ENCODE measurements at regions not wholly inside any gene's neighbourhood (a gene's known extent, or its start where the extent isn't known, plus 50 kb on each side); places are given as distances from the start of the nearest gene placed in this dataset.

DNA sequence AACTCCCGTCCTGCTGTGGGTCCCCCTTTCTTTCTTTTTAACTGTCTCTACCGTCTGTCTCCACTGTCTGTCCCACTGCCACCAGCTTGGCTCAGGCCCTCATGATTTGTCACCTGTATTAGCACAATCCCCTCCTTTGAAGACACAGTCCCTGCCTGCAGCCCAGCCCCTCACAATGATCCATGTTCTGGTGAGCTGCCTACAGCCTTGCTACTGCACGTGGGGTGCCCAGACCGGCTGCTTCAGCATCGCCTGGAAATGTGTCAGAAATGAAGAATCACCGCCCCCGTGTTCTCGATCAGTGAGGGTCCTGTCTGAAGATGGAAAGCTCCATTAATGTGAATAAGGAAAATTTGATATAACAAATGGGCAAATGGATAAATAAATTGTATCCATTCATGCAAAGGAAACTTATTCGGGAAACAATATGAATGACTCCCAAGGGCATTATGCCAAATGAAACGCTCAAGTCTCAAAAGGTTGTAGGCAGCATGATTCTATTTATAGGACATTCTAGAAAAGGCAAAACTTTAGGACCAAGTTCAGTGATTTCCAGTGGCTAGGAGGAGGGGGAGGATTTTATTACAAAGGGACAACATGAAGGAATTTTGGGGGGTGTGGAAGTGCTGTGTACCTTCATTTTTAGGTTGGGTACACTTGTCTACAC lies 59.4 kb upstream of the CD83 start:
- no peaks in the 10 kb centered on the region for H3K36me3 Mint-ChIP-seq (ENCODE audit: low read depth)
- ATAC-seq (replicated peaks) = no peak
- H3K4me3 Mint-ChIP-seq = no peak overlapping the region
- H3K9me3 Mint-ChIP-seq = no peaks in the 10 kb centered on the region
- H3K4me1 Mint-ChIP-seq = no peaks in the 10 kb centered on the region
- no peak overlapping the region for H3K27ac Mint-ChIP-seq
- peaks cover 29% of the 10 kb centered on the region for H3K27me3 Mint-ChIP-seq

- Mint-ChIP-seq H3K27me3 (peaks cover 29% of the 10 kb centered on the region), H3K27ac (no peak overlapping the region), H3K9me3 (no peaks in the 10 kb centered on the region), H3K4me3 (no peak overlapping the region), H3K36me3 (ENCODE audit: low read depth) (no peaks in the 10 kb centered on the region), H3K4me1 (no peaks in the 10 kb centered on the region)
- ATAC-seq (replicated peaks) = no peak
Observed at GRCh38 chr6:14058735-14059134, 58.8 kb upstream of the CD83 start.

DNA sequence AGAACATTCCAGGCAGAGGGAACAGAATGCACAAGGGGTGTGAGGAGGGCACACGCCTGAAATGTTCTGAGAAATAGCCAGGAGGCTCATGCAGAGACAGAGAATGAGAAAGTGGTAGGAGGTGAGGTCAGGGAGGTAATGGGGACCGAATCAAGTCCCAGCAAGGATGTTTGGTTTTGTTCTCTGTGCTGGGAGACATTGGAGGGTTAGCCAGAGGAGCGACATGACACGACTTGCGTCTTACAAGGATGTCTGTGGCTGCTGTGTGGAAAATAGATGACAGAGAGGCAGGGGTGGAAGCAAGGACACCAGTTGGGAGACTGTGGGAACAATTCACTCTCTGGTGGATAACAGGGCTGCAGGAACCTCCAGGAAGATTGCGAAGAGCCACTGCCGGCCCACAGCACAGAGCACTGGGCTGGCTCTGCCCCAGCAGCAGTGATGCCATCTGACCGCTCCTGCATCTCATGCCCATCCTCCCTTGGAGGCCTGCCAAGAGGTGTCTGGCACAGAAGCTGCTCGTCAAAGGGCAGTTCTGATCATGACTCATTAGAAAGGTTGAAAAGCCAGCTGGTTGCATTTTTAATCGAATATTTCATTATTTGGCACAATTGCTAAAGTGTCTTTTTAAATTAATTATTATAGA lies 57.7 kb upstream of the CD83 start:
- no peaks in the 10 kb centered on the region for H3K9me3 Mint-ChIP-seq
- peaks cover 29% of the 10 kb centered on the region for H3K27me3 Mint-ChIP-seq
- H3K4me1 Mint-ChIP-seq = no peaks in the 10 kb centered on the region
- H3K36me3 Mint-ChIP-seq (ENCODE audit: low read depth) = no peaks in the 10 kb centered on the region
- H3K27ac Mint-ChIP-seq = no peak overlapping the region
- ATAC-seq (replicated peaks) = no peak
- no peak overlapping the region for H3K4me3 Mint-ChIP-seq

GRCh38 chr6:14060971-14061370 lies 56.6 kb upstream of the CD83 start:
- H3K4me1 Mint-ChIP-seq = no peaks in the 10 kb centered on the region
- H3K36me3 Mint-ChIP-seq (ENCODE audit: low read depth) = no peaks in the 10 kb centered on the region

GRCh38 chr6:14061643-14062042 lies 55.9 kb upstream of the CD83 start:
- Mint-ChIP-seq H3K4me3 (no peak overlapping the region), H3K9me3 (no peaks in the 10 kb centered on the region), H3K4me1 (no peaks in the 10 kb centered on the region), H3K36me3 (ENCODE audit: low read depth) (no peaks in the 10 kb centered on the region), H3K27ac (no peak overlapping the region), H3K27me3 (peaks cover 33% of the 10 kb centered on the region)
- ATAC-seq (replicated peaks) = no peak

More at GRCh38 chr6:14060971-14061370, 56.6 kb upstream of the CD83 start:
- no peaks in the 10 kb centered on the region for H3K9me3 Mint-ChIP-seq
- H3K27ac Mint-ChIP-seq = no peak overlapping the region
- no peak overlapping the region for H3K4me3 Mint-ChIP-seq
- ATAC-seq (replicated peaks) = no peak
- H3K27me3 Mint-ChIP-seq = peaks cover 33% of the 10 kb centered on the region

- no peaks in the 10 kb centered on the region for H3K9me3 Mint-ChIP-seq
- H3K27me3 Mint-ChIP-seq = peaks cover 33% of the 10 kb centered on the region
- H3K4me3 Mint-ChIP-seq = no peak overlapping the region
- H3K36me3 Mint-ChIP-seq (ENCODE audit: low read depth) = no peaks in the 10 kb centered on the region
- peaks cover 4% of the 10 kb centered on the region for H3K4me1 Mint-ChIP-seq
- ATAC-seq (replicated peaks) = no peak
- no peak overlapping the region for H3K27ac Mint-ChIP-seq
Observed at GRCh38 chr6:14062345-14063029, 55.1 kb upstream of the CD83 start.

DNA sequence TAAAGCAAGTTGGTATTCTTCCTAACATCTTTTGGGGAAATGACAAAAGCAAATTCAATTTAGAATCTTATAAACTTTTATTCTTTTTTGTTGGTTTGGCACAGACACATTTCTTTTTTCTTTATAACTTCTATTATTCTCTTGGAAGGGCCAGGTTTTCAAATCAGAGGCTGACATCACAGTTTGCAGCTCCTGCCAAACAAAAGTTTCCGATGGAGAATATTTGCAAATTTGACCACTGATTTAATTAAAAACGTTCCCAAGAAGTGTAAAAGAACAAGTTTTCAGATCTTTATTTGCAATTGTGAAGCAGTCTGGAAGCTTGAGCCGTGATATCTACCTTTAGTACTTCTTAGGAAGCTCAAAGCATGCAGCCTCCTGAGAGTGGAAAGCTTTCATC lies 53.8 kb upstream of the CD83 start:
- H3K9me3 Mint-ChIP-seq = no peaks in the 10 kb centered on the region
- no peaks in the 10 kb centered on the region for H3K36me3 Mint-ChIP-seq (ENCODE audit: low read depth)
- H3K4me1 Mint-ChIP-seq = peaks cover 4% of the 10 kb centered on the region
- peaks cover 25% of the 10 kb centered on the region for H3K27me3 Mint-ChIP-seq
- no peak overlapping the region for H3K4me3 Mint-ChIP-seq
- no peak for ATAC-seq (replicated peaks)
- H3K27ac Mint-ChIP-seq = no peak overlapping the region

- no peaks in the 10 kb centered on the region for H3K9me3 Mint-ChIP-seq
- H3K4me1 Mint-ChIP-seq = peaks cover 4% of the 10 kb centered on the region
- H3K4me3 Mint-ChIP-seq = no peak overlapping the region
- no peak overlapping the region for H3K27ac Mint-ChIP-seq
- H3K27me3 Mint-ChIP-seq = peaks cover 18% of the 10 kb centered on the region
- no peak for ATAC-seq (replicated peaks)
- no peaks in the 10 kb centered on the region for H3K36me3 Mint-ChIP-seq (ENCODE audit: low read depth)
Observed at GRCh38 chr6:14065350-14065749, 52.2 kb upstream of the CD83 start.

GRCh38 chr6:14066782-14067406 lies 50.7 kb upstream of the CD83 start:
- H3K4me3 Mint-ChIP-seq = peak overlapping the region; percentile 49
- no peaks in the 10 kb centered on the region for H3K36me3 Mint-ChIP-seq (ENCODE audit: low read depth)
- peak; percentile 69 for ATAC-seq (replicated peaks)
- H3K9me3 Mint-ChIP-seq = no peaks in the 10 kb centered on the region
- peaks cover 13% of the 10 kb centered on the region for H3K27me3 Mint-ChIP-seq
- H3K27ac Mint-ChIP-seq = peak overlapping the region; percentile 51
- H3K4me1 Mint-ChIP-seq = peaks cover 4% of the 10 kb centered on the region

DNA sequence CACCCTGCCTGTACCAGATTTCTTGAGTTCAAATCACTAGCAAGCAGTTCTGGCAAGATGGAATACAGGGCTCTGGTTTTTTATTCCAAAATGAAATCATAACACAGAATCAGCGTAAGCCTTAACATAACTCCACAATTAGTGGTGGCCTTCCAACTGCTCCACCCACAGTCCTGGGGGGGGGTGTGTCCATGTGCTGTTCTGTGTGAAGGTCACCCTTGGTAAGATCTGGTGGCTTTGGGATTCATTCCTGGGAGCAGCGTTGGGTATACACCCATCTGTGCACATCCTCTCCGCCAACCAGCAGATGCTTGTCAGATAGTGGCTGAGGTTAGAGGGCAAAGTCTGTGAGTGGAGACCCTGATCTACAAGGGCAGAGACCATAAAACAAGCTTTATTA lies 49.9 kb upstream of the CD83 start:
- H3K9me3 Mint-ChIP-seq = no peaks in the 10 kb centered on the region
- H3K36me3 Mint-ChIP-seq (ENCODE audit: low read depth) = no peaks in the 10 kb centered on the region
- peaks cover 4% of the 10 kb centered on the region for H3K4me1 Mint-ChIP-seq
- no peak for ATAC-seq (replicated peaks)
- H3K27ac Mint-ChIP-seq = no peak overlapping the region
- peaks cover 5% of the 10 kb centered on the region for H3K27me3 Mint-ChIP-seq
- H3K4me3 Mint-ChIP-seq = no peak overlapping the region

Data from activated T-helper 17 cell treated with anti-CD3 and anti-CD28 coated beads, Interleukin-2, amount 50 U/mL, for 72 hours (primary cell).